Midbrain (tissue), 1 donor: ENCODE measurements at regions not wholly inside any gene's neighbourhood (a gene's known extent, or its start where the extent isn't known, plus 50 kb on each side); places are given as distances from the start of the nearest gene placed in this dataset.

Experiments used
- DNase-seq: peaks from one replicate; lab custom pipeline; 2025; lab: John Stamatoyannopoulos, UW

DNA sequence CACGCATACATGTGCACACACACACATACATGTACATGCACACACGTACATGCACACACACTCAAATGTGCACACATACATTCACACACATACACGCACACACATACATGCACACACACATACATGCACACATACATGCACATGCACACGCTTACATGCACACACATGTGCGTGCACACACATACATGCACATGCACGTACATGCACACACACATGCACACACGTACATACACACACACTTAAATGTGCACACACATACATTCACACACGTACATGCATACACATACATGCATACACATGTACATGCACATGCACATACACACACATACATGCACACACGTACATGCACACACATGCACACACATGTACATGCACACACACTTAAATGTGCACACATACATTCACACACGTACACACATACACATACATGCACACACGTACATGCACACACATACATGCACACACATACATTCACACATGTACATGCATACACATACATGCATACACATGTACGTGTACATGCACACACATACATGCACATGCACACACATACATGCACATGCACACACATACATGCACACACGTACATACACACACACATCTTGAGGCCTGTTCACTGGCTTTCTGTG is 283.7 kb upstream of the ID2 start:
- DNase-seq, result no peak

- no peak for DNase-seq
These were observed 282.1 kb upstream of the ID2 start for GRCh38 chr2:8399731-8400130.

DNA sequence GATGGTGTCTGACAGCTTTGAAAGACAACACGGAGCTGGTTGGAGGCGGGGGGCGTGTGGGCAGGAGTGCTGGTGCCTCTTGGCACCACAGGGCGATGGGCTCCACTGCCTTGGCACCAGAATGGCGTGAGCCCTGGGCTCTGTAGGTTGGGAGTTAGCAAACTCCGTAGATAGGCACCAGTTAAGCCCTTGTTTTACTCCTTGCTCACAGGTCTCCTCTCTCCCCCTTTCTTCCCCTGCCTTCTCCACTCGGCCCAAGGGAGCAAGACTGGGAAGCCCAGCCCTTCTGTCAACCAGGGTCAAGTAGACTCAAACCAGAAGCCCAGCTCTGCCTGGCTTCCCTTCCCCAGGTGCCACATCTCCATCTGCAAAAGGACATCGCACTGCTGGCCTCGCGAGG is 281.7 kb upstream of the ID2 start:
- no peak for DNase-seq

- no peak for DNase-seq
These were observed 279.6 kb upstream of the ID2 start for GRCh38 chr2:8402222-8402621.

DNA sequence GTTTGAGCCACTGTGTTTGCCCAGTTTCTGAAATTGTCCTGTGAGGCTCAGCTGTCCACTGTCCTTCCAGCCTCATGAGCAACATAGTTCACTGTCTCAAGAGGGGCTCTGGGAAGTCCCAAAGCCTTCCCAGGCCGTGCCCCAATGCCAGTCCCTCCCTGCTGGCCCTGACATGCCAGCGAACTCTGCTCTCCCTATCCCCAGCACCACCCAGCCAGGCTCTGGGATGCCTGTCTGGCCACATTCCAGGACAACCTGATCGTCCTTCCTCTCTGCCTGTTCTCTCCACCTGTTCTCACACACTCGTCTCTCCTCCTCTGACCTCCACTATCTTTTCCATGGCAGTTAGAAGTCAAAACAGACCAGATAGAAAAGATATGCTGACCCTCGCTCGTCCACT is 278.0 kb upstream of the ID2 start:
- no peak for DNase-seq

DNA sequence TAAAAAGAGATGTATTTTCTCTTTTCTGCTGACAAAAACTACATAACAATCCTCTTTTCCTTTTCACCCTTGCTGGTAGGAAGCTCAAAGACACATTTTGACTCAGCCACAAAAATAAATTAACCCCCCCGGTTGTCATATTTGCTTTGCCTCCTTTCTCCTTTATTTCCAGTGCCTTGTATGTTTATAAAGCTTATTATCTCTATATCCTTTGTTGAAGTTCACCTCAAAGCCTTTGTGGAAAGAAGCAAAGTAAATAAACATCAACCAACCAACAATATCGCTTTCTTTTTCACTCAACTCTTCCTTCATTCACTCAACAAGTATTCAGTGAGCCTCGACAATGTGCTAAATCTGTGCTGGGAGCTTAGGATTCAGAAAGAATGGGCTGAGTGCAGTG is 276.5 kb upstream of the ID2 start:
- no peak for DNase-seq

- no peak for DNase-seq
These were observed 275.6 kb upstream of the ID2 start for GRCh38 chr2:8406271-8406670.

DNA sequence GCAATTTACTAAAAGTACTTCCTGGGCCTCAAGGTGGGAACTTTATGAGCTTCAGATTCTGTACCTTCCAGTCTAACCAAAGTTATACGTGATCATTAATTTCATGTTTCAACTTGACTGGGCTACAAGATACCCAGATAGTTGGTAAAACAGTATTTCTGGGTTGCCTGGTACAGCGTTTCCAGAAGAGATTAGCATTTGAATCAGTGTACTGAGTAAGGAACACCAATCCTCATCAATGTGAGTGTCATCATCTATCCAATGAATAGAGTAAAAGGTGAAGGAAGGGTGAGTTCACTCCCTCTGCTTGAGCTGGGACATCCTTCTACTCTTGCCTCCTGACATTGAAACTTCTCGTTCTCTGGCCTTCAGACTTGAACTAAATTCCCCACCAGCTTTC is 274.5 kb upstream of the ID2 start:
- DNase-seq, result no peak

- no peak for DNase-seq
These were observed 273.0 kb upstream of the ID2 start for GRCh38 chr2:8408560-8409460.

- DNase-seq, result peak; percentile 16
These were observed 272.2 kb upstream of the ID2 start for GRCh38 chr2:8409461-8410260.

DNA sequence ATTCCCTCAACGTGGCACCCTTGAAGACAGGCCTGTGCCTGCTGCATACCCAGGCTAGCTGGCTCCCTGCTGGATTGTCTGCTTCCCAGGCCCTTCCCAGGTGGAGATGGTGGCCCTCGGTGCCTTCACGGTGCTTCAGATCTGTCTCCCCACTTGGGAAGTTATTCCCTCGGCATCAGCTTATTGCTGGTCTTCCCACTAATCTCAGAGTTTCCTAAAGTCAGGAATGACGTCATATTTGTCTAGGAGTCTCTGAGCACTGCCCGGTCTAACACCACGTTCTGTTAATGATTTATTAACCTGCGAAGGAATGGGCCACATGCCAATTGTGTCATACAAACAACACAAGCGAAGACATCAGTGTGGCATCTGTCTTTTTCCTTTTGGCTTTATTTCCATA is 269.8 kb upstream of the ID2 start:
- no peak for DNase-seq

DNA sequence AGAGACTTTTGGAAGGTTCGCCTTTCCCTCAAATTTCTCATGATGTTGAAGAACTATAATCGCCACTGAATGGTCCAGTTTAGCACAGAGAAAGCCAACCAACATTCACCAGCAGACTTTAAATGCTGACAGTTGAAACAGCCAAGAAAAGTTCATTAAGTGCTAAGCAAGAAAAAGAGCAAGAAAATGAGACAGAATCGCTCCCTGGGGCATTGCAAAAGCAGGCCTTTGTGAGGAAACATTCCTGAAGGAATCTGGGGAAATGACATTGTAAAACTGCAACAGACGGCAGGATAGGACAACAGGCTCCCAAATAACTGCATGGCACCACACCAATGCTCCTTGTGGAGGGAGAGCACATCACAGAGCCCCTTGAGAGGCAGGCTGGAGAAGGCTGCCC is 269.3 kb upstream of the ID2 start:
- peak; percentile 69 for DNase-seq

- DNase-seq, result no peak
These were observed 268.2 kb upstream of the ID2 start for GRCh38 chr2:8413589-8414135.

DNA sequence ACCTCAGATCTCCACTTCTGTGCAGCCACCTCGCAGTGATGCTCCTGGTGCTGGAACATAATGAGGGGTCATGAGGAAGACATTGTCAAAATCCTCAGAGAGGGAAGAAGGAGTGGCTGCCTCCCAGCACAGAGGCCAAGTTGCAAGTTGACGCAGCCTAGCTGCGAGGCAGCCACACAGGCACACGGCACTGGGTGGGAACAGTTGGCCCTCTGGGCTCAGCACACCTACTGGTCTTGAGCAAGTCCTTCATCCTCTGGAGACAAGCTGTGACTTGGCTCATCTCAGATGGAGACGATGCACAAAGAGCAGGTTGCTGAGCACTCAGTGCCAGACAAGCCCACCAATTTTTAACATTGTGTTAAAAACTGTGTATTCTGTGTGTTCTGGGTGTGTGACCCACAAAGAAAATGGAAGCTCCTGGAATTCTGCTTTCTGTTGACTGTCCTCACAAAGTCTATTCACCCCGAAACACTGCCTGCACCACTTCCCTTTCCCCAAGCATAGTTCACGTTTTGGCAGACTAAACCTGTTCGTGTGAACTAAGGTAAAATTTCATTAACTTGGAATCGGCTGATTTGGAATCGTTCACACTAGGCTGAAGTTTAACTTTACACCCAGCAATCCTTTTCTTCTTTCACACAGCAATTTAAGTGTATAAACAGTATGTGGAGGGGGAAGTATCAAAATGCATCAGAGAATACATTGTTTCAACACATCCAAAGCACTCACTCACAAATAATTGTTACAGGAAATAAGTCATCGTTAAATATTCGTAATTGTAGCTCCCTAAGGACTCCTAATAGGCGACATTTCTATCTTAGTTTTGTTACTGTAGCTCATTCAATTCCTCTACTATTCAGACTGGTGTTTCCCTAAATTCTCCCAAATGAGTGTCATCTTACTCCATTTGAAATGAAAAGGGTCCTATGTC is 266.6 kb upstream of the ID2 start:
- DNase-seq, result no peak

GRCh38 chr2:8416001-8416571 is 265.8 kb upstream of the ID2 start:
- DNase-seq, result no peak

GRCh38 chr2:8416849-8417832 is 264.7 kb upstream of the ID2 start:
- DNase-seq, result no peak

DNA sequence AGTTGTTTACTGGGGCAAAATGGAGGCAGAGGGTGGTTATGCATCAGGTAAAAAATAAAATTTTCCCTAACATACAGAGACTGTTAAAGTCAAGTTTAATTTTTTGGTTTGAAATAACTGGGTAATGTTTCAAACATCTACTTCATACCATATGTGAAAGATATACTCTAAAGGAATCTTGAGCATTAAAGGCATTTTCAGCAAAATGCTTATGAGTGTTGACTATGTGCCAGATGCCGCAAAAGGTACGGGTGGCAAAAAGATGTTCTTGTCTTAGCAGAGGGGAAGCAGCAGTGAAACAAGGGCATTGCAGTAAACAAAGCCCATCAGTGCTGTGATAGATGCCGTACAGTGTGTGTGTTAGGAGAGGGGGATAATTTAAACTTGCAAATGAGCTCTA is 263.1 kb upstream of the ID2 start:
- no peak for DNase-seq

DNA sequence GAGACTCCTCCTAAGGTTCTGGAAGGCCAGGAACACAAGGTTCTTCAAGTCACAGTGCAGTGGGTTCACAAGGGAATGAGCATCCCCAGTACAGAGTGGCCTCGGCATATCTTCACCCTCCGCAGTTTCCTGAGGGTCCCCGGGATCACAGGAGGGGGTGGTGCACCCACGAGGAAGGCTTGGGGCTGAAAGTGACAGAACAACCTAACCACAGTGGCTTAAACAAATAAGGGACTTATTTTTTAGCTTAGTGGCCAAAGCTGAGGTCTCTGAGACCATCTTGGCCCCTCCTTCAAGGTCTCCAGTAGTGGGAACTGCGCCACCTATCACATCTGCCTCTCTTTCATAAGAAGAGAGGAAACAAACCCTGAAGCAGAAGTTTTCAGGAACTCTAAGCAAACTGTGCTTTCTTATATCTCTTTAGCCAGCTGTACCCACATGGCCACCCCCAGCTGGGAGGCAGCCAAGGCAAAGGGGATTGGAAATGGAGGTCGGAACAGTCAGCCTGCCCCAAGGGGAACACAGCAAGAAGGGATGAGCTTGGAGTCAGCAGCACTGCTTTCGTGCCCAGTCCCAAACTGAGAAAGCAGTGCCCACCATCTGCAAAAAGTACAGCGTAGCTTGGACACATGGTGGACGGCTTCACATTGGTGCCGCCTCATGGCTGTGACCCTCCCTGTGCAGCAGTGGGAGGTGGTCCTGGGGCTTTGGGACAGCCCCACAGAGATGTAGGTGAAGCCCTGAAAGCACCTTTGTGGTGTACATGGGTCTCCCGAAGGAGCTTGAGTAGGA is 260.0 kb upstream of the ID2 start:
- no peak for DNase-seq

DNA sequence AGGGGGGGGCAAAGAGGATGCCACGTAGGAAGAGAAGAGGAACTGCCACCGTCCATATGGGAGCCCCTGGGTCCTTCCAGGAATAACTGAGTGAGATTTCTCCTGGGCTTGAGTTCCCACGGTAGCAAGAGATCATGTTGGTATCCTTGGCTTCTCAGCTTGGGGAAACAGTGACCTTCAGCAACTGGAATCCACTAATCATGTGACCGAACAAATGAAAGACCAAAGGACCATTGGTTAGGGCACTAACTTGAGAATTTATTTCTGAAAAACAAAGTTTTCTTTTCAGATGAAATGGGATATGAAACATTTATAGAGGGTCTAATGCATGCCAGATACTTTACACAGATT is 259.4 kb upstream of the ID2 start:
- DNase-seq, result no peak
